ENCODE measurements at regions not wholly inside any gene's neighbourhood (a gene's known extent, or its start where the extent isn't known, plus 50 kb on each side); places are given as distances from the start of the nearest gene placed in this dataset.

GRCh38 chr5:116343961-116344360 lies 230.7 kb downstream of the SEMA6A start:
- no peak for TF ChIP-seq CTCF (IDR thresholded peaks at IDR 0.05; ENCODE audit: insufficient read depth, low read length)
- no peak for TF ChIP-seq GABPA (IDR thresholded peaks at IDR 0.05; ENCODE audit: low read depth)
- no peak for TF ChIP-seq REST (IDR thresholded peaks at IDR 0.05; ENCODE audit: insufficient replicate concordance, low read depth)

All from HL-60 (cell line).